ENCODE measurements at regions not wholly inside any gene's neighbourhood (a gene's known extent, or its start where the extent isn't known, plus 50 kb on each side); places are given as distances from the start of the nearest gene placed in this dataset.

DNA sequence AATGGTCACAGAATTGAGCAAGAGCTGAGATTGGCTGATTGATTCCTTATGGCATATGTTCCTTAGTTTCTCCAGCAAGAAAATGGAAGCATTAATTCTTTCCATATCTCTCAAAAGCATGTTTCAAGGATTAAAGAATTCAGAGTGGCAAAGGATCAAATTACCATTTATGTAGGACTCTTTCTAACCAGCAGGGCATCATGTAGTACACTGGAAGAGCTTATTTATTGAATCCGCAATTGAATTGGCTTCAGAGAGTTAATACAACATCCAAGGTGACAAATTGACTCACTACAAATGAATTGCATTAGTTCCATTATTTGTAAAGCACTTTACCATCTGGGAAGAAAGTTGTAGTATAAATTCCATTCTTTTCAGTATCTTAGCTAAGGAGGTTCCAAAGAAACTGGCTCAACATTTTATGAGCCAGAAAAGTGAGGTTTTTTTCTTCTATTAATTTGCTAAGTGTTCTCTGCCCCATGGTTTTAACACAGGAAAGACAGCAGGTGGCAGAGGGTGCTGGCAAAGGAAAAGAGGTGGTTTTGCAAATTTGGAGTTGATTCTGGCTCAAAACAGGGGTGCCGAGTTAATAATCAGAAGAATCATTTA lies 409.9 kb downstream of the MTX2 start:
- DNase-seq (ENCODE audit: low read depth in 2 of 2): no peak

- no peak for DNase-seq (ENCODE audit: low read depth in 2 of 2)
Observed at GRCh38 chr2:176680916-176681516, 411.8 kb downstream of the MTX2 start.

GRCh38 chr2:176681584-176682115 lies 412.4 kb downstream of the MTX2 start:
- DNase-seq (ENCODE audit: low read depth in 2 of 2): no peak

DNA sequence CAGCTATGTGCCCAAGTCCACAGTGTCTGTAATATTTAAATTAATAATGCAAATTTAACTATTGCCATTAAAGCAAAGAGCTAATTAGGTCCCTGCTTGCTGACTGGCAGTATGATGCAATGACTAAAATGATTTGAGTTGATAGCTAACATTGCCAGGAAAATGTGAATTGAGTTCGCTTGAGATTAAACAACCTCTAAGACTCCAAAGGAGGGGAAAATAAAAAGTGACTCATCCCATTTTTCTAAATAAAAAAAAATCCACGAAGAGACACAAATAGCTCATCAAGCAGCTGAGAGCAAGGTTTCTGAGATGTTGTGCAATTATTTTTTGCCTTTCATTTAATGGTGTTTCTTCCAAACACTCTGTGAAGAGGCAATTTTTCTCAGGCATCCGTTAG lies 413.0 kb downstream of the MTX2 start:
- DNase-seq (ENCODE audit: low read depth in 2 of 2): no peak

DNA sequence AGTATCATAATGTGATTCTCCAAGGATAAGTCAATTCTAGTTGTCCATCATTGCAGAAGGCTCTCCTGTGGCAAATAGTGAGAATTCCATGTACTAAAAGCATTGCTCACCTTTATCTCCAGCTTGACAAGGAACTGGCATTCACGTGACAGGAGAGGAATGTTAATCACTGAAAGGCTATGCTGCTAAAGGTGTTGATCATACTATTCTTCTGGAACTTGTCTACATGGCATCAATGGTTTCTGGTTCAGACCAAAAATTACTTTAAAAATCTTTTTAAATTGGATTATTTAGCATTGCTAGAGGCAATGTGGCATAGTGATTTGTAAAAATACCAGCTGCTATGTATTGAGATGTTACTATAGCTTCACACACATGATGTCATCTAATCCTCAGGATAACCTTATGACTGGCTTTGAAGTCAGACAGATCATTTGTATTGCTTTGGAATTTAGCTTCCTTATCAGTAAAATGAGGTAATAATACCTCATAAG lies 414.4 kb downstream of the MTX2 start:
- no peak for DNase-seq (ENCODE audit: low read depth in 2 of 2)

GRCh38 chr2:176685908-176686307 lies 416.7 kb downstream of the MTX2 start:
- no peak for DNase-seq (ENCODE audit: low read depth in 2 of 2)

DNA sequence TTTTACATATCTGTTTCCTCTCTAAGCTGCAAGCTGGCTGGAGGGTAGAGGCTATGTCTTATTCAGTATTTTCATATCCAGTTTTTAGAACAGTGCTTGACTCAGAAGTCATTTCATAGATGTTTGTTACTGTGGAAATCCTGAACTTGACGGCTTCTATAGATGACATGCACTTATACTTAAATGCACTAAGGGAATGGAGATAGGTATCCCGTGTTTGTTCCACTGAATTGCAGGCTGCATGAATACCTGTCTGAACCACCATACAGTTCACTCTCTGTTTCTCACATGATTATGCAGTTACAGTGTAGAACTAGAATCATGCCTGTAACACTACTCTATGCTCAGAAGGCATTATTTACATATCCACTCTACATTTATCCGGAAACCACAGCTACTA lies 417.1 kb downstream of the MTX2 start:
- no peak for DNase-seq (ENCODE audit: low read depth in 2 of 2)

- DNase-seq (ENCODE audit: low read depth in 2 of 2): no peak
Observed at GRCh38 chr2:176687342-176687741, 418.1 kb downstream of the MTX2 start.

DNA sequence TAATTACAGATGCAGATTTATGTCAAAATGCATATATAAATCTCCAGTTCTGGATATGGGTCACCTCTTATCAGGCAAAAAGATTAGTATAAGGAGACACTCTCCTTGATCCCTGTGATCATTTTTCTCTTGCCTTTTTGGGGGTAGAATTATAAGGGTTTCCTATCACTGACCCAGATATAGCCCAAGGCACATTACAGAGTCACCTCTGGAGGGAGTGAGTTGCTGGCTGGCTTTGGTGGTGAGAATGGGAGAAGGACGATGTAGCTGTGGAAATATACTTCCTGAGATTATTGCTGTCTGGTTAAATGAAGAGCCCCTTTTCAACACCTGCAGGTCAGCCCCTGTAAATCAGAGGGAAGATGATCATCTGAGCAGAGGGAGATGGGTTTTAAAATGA lies 418.7 kb downstream of the MTX2 start:
- DNase-seq (ENCODE audit: low read depth in 2 of 2): no peak

GRCh38 chr2:176689711-176690110 lies 420.5 kb downstream of the MTX2 start:
- DNase-seq (ENCODE audit: low read depth in 2 of 2): no peak

- DNase-seq (ENCODE audit: low read depth in 2 of 2): no peak
Observed at GRCh38 chr2:176691471-176691870, 422.2 kb downstream of the MTX2 start.

DNA sequence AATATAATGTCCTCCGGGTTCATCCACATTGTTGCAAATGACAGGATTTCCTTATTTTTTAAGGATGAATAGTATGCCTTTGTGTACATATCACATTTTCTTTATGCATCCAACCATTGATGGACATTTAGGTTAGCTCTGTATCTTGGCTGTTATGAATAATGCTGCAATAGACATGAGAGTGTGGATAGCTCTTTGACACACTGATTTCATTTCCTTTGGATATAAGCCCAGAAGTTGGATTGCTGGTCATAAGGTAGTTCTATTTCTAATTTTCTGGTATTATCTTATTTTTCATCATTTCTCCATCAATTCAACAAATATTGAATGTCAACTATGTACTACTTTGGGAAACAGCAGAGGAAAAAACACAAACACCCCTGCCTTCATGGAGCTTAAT lies 423.3 kb downstream of the MTX2 start:
- no peak for DNase-seq (ENCODE audit: low read depth in 2 of 2)

DNA sequence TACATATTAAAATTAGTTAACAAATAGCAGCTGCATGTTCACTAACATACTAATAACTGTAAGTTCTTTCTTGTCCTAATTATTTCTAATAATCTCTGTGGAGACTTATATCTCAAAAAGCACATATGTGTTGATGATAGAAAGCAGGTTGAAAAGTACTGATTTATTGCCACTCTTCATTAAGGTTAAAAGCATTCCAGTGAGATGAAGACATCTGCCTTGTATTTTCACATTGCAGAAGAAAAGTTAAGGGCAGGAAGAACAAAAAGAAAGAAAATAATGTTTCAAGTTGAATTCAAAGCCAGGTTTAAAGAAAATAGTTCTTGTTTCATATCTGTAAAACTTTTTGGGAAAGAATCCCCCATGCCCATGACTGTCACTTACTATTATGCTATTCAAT lies 429.9 kb downstream of the MTX2 start:
- no peak for DNase-seq (ENCODE audit: low read depth in 2 of 2)

DNA sequence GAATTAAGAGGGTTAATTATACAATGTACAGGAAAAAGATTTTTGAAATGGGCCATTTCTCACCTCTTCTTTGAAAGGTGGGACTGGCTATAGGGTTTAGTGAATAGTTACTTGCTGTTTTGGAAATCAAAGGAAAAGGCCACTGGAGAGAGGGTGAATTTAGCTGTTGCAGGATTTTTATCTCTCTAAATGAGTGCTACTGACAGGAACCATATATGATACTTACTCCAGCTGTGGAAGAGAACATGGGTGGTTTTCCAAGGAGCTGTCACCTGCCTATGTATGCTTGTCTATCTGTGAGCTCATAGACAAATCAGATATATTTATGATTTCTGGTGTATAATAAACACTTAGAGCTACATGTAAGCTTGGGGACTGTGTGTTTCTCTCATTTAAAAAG lies 430.4 kb downstream of the MTX2 start:
- no peak for DNase-seq (ENCODE audit: low read depth in 2 of 2)

- no peak for DNase-seq (ENCODE audit: low read depth in 2 of 2)
Observed at GRCh38 chr2:176702131-176702530, 432.9 kb downstream of the MTX2 start.

GRCh38 chr2:176704282-176704858 lies 435.1 kb downstream of the MTX2 start:
- no peak for DNase-seq (ENCODE audit: low read depth in 2 of 2)

DNA sequence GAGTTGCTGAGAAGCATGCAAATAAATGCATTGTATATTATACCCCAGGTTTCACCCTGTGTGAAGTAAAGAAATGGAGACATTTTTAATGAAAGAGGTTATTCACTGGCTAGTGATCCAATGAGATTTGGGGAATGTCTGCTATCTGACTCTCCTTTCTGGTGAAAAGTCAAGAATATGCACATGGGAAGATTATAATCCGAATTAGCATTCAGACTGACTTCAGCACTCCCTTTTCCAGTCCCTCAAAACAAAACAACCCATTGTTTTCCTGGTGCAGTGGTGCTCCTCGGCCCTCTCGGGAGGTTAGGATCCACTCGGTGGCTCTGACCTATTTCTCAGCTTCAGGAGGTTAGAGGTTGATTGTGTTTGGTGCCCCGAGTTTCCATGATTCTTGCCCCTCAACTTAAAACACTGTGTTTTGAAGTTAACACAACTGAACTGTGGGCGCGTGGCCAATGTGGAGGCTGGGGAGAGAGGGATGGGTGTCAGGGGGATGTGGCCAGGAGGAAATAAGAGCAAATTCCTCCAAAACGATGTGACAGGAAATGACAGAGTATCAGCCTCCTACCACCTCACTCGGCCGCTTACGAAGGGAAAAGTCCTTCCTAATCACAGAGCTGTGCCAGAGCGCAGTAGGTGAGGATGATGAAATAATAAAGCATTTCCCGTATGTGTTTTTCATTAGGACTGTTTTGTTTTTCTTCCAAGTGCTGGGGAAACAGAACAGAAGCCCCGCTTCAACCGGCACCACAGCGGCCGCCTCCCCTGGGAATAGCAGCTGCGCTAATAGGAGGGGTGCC lies 440.1 kb downstream of the MTX2 start:
- DNase-seq (ENCODE audit: low read depth in 2 of 2): no peak

GRCh38 chr2:176709991-176710390 lies 440.7 kb downstream of the MTX2 start:
- no peak for DNase-seq (ENCODE audit: low read depth in 2 of 2)

GRCh38 chr2:176710657-176711186 lies 441.5 kb downstream of the MTX2 start:
- no peak for DNase-seq (ENCODE audit: low read depth in 2 of 2)

DNA sequence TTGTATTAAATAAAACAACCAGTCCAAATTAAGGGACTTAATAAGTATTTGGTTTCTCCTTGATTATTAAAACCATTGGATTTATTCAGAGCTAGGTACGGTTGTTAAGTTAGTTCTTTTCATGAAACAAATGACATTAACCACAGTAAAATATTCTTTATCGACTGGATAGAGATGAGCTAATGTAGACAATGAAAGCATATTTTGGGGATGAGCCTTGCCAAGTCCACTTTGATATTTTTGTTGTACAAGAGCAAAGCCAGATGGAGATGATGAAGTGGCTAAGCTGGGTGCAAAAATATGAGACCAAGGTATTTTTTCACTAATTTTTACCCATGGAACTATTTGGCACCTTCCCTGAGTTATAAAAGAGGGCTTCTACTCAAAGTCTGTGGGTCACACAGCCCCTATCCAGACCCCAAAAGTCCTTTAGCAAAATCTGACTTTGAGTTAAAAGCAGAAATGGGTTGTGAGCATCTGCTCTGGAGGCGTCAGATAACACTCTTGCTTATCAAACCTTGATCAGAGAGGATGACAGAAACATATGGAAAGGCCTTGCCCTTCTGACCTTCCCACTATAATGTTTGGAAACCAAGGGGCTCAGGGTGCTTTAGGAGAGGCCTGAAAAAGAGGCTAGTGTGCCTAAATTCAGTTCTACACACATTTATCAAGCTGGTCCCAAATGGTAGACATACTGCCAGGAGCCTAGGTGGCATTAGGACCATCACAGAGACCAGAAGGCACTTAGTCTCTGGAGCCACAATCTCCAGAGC lies 456.8 kb downstream of the MTX2 start:
- no peak for DNase-seq (ENCODE audit: low read depth in 2 of 2)

- DNase-seq (ENCODE audit: low read depth in 2 of 2): no peak
Observed at GRCh38 chr2:176727696-176728095, 458.5 kb downstream of the MTX2 start.
